Subcutaneous abdominal adipose tissue (tissue), 5 donors: ENCODE measurements at regions not wholly inside any gene's neighbourhood (a gene's known extent, or its start where the extent isn't known, plus 50 kb on each side); places are given as distances from the start of the nearest gene placed in this dataset.
"Not testable (repeated sequence)": the region's sequence is repeated elsewhere in the genome, so short reads cannot be mapped to it uniquely, and the experiment has no call there.

ENCODE experiments used
- H3K27ac ChIP-seq: one replicate; pipeline ENCODE4 v1.7.0; 2013; ENCODE audit warnings: low read depth, mild to moderate bottlenecking, inconsistent platforms, low read length, moderate library complexity
- H3K27me3 ChIP-seq, 5 donors: one replicate each; pipeline ENCODE4 v1.7.0; 2013; ENCODE audit warnings: low read length in 5 of 5, inconsistent platforms in 1 of 5; ENCODE audit not compliant: control insufficient read depth in 5 of 5, insufficient read depth in 4 of 5
- H3K36me3 ChIP-seq, 5 donors: one replicate each; pipeline ENCODE4 v1.7.0; 2013; ENCODE audit warnings: low read length in 5 of 5; ENCODE audit not compliant: control insufficient read depth in 5 of 5, insufficient read depth in 5 of 5
- H3K4me1 ChIP-seq, 5 donors: one replicate each; pipeline ENCODE4 v1.7.0; 2013; ENCODE audit warnings: low read length in 5 of 5, mild to moderate bottlenecking in 3 of 5, moderate library complexity in 1 of 5; ENCODE audit not compliant: control insufficient read depth in 5 of 5, insufficient read depth in 5 of 5
- H3K4me3 ChIP-seq, 5 donors: one replicate each; pipeline ENCODE4 v1.7.0; 2013; ENCODE audit warnings: low read length in 5 of 5, low read depth in 1 of 5
- H3K9ac ChIP-seq, 5 donors: one replicate each; pipeline ENCODE4 v1.7.0; 2013; ENCODE audit warnings: low read length in 5 of 5, mild to moderate bottlenecking in 4 of 5, moderate library complexity in 3 of 5
- H3K9me3 ChIP-seq, 5 donors: one replicate each; pipeline ENCODE4 v1.7.0; 2013; ENCODE audit warnings: low read length in 5 of 5; ENCODE audit not compliant: control insufficient read depth in 5 of 5
- donor health status: healthy.
- donor health status: healthy.
- donor health status: healthy.
- donor health status: healthy.
- donor health status: healthy.

- no peak overlapping the region for H3K27ac ChIP-seq
- no peaks in the 10 kb centered on the region for H3K4me1 ChIP-seq
- H3K9me3 ChIP-seq: peaks cover 0 to 23% (median 17%) of the 10 kb centered on the region in 5 donors
- no peak overlapping the region for H3K4me3 ChIP-seq
- no peaks in the 10 kb centered on the region for H3K36me3 ChIP-seq
- H3K27me3 ChIP-seq: no peaks in the 10 kb centered on the region
- H3K9ac ChIP-seq: no peak overlapping the region
These were observed 205.6 kb downstream of the TUSC1 start for GRCh38 chr9:25472681-25473080.

GRCh38 chr9:25472085-25472607, 206.1 kb downstream of the TUSC1 start:
- no peaks in the 10 kb centered on the region for H3K36me3 ChIP-seq
- no peak overlapping the region for H3K9ac ChIP-seq
- H3K4me1 ChIP-seq: no peaks in the 10 kb centered on the region
- H3K9me3 ChIP-seq: peaks cover 0 to 20% (median 19%) of the 10 kb centered on the region in 5 donors
- no peaks in the 10 kb centered on the region for H3K27me3 ChIP-seq
- H3K4me3 ChIP-seq: no peak overlapping the region
- H3K27ac ChIP-seq: no peak overlapping the region

GRCh38 chr9:25461416-25461815, 216.8 kb downstream of the TUSC1 start:
- H3K9me3 ChIP-seq: no peaks in the 10 kb centered on the region
- H3K9ac ChIP-seq: no peak overlapping the region
- no peaks in the 10 kb centered on the region for H3K27me3 ChIP-seq
- no peaks in the 10 kb centered on the region for H3K4me1 ChIP-seq
- no peaks in the 10 kb centered on the region for H3K36me3 ChIP-seq
- H3K4me3 ChIP-seq: no peak overlapping the region
- no peak overlapping the region for H3K27ac ChIP-seq

GRCh38 chr9:25453875-25454274, 224.4 kb downstream of the TUSC1 start:
- Histone ChIP-seq H3K27ac (no peak overlapping the region), H3K9ac (no peak overlapping the region), H3K27me3 (no peaks in the 10 kb centered on the region), H3K9me3 (no peaks in the 10 kb centered on the region), H3K4me3 (no peak overlapping the region), H3K4me1 (no peaks in the 10 kb centered on the region), H3K36me3 (no peaks in the 10 kb centered on the region)

- H3K4me3 ChIP-seq: no peak overlapping the region
These were observed 228.7 kb downstream of the TUSC1 start for GRCh38 chr9:25449503-25449902.

GRCh38 chr9:25445721-25446120, 232.5 kb downstream of the TUSC1 start:
- not testable (repeated sequence) for H3K4me1 ChIP-seq, H3K27me3 ChIP-seq, H3K27ac ChIP-seq, H3K4me3 ChIP-seq, H3K9ac ChIP-seq, H3K9me3 ChIP-seq, H3K36me3 ChIP-seq

More at GRCh38 chr9:25449503-25449902, 228.7 kb downstream of the TUSC1 start:
- Histone ChIP-seq H3K4me1 (no peaks in the 10 kb centered on the region), H3K27me3 (no peaks in the 10 kb centered on the region), H3K9me3 (no peaks in the 10 kb centered on the region), H3K27ac (no peak overlapping the region), H3K9ac (no peak overlapping the region), H3K36me3 (no peaks in the 10 kb centered on the region)

GRCh38 chr9:25442526-25442925, 235.7 kb downstream of the TUSC1 start:
- Histone ChIP-seq H3K9me3 (peaks cover 0 to 5% (median 2%) of the 10 kb centered on the region in 5 donors), H3K27ac (no peak overlapping the region), H3K4me1 (no peaks in the 10 kb centered on the region)

GRCh38 chr9:25427898-25428297, 250.3 kb downstream of the TUSC1 start:
- peaks cover 0 to 2% (median 0%) of the 10 kb centered on the region in 5 donors for H3K4me1 ChIP-seq
- no peaks in the 10 kb centered on the region for H3K27me3 ChIP-seq
- no peak overlapping the region for H3K4me3 ChIP-seq
- peaks cover 0 to 10% (median 0%) of the 10 kb centered on the region in 5 donors for H3K9me3 ChIP-seq
- no peak overlapping the region for H3K27ac ChIP-seq
- H3K36me3 ChIP-seq: no peaks in the 10 kb centered on the region
- no peak overlapping the region for H3K9ac ChIP-seq

More at GRCh38 chr9:25442526-25442925, 235.7 kb downstream of the TUSC1 start:
- H3K36me3 ChIP-seq: no peaks in the 10 kb centered on the region
- no peak overlapping the region for H3K9ac ChIP-seq
- no peak overlapping the region for H3K4me3 ChIP-seq
- H3K27me3 ChIP-seq: no peaks in the 10 kb centered on the region

- no peak overlapping the region for H3K27ac ChIP-seq
- H3K4me3 ChIP-seq: no peak overlapping the region
- no peaks in the 10 kb centered on the region for H3K36me3 ChIP-seq
- H3K4me1 ChIP-seq: peaks cover 0 to 5% (median 0%) of the 10 kb centered on the region in 5 donors
- H3K9ac ChIP-seq: no peak overlapping the region
- no peaks in the 10 kb centered on the region for H3K27me3 ChIP-seq
- peaks cover 0 to 7% (median 0%) of the 10 kb centered on the region in 5 donors for H3K9me3 ChIP-seq
These were observed 251.0 kb downstream of the TUSC1 start for GRCh38 chr9:25427290-25427689.

- peaks cover 0 to 5% (median 0%) of the 10 kb centered on the region in 5 donors for H3K4me1 ChIP-seq
- no peaks in the 10 kb centered on the region for H3K27me3 ChIP-seq
- H3K36me3 ChIP-seq: no peaks in the 10 kb centered on the region
- no peak overlapping the region for H3K27ac ChIP-seq
- no peak overlapping the region for H3K9ac ChIP-seq
- peaks cover 0 to 3% (median 0%) of the 10 kb centered on the region in 5 donors for H3K9me3 ChIP-seq
- H3K4me3 ChIP-seq: no peak overlapping the region
These were observed 256.7 kb downstream of the TUSC1 start for GRCh38 chr9:25421560-25421959.
